WTC11 (cell line): ENCODE measurements at regions not wholly inside any gene's neighbourhood (a gene's known extent, or its start where the extent isn't known, plus 50 kb on each side); places are given as distances from the start of the nearest gene placed in this dataset.

Experiments used
- ATAC-seq: fragments of 200-7000 bp; cut with Tn5 transposase; 2 replicates; pipeline ENCODE4 v1.10.0; 2021; ENCODE audit warnings: mild to moderate bottlenecking, moderate library complexity
- CTCF ChIA-PET: fragments of 300-600 bp; sonication (Branson Sonifier 250); formaldehyde crosslinking; loops from one replicate; lab custom pipeline; 2021; ENCODE audit warnings: antibody characterized with exemption; lab: Charles Lee
- POLR2A ChIA-PET: fragments of 350-600 bp; sonication (Branson Sonifier 250); formaldehyde crosslinking; loops from one replicate; lab custom pipeline; 2021; ENCODE audit warnings: antibody characterized with exemption; lab: Charles Lee
- DNase-seq: peaks from one replicate; pipeline ENCODE4 v3.0.0; 2021; ENCODE audit warnings: low spot score
- H3K27ac Mint-ChIP-seq: 2 replicates; pipeline ENCODE4 v1.8.0; 2021; ENCODE audit warnings: mixed read lengths
- H3K27me3 Mint-ChIP-seq: 2 replicates; pipeline ENCODE4 v1.8.0; 2021; ENCODE audit warnings: low read depth, mild to moderate bottlenecking, moderate library complexity, mixed read lengths
- H3K36me3 Mint-ChIP-seq: 2 replicates; pipeline ENCODE4 v1.8.0; 2021; ENCODE audit warnings: mixed read lengths
- H3K4me1 Mint-ChIP-seq: 2 replicates; pipeline ENCODE4 v1.8.0; 2022; ENCODE audit warnings: mixed read lengths
- H3K4me3 Mint-ChIP-seq: 2 replicates; pipeline ENCODE4 v1.8.0; 2021; ENCODE audit warnings: mild to moderate bottlenecking, moderate library complexity, mixed read lengths
- H3K9me3 Mint-ChIP-seq: 2 replicates; pipeline ENCODE4 v1.8.0; 2021; ENCODE audit warnings: mixed read lengths
- AFF4 ChIP-seq: sonication (generic); formaldehyde crosslinking; IDR thresholded peaks from 2 replicates; pipeline ENCODE4 v1.8.1; 2023; ENCODE audit warnings: mild to moderate bottlenecking, missing genetic modification reagents, borderline replicate concordance
- ATF1 ChIP-seq: sonication (generic); formaldehyde crosslinking; IDR thresholded peaks from 2 replicates; pipeline ENCODE4 v1.8.1; 2023; ENCODE audit warnings: mild to moderate bottlenecking, moderate library complexity, missing genetic modification reagents
- CBFB ChIP-seq: sonication (generic); formaldehyde crosslinking; IDR thresholded peaks from 2 replicates; pipeline ENCODE4 v1.8.1; 2022; ENCODE audit warnings: mild to moderate bottlenecking, low read depth, missing genetic modification reagents
- CTCF ChIP-seq: fragments of 200-600 bp; IDR thresholded peaks from 2 replicates; pipeline ENCODE4 v1.8.0; 2022; ENCODE audit warnings: antibody characterized with exemption
- E2F4 ChIP-seq: sonication (generic); formaldehyde crosslinking; IDR thresholded peaks from 2 replicates; pipeline ENCODE4 v1.8.1; 2022; ENCODE audit warnings: low read depth, mild to moderate bottlenecking, moderate library complexity, missing genetic modification reagents, borderline replicate concordance
- E2F5 ChIP-seq: sonication (generic); formaldehyde crosslinking; IDR thresholded peaks from 2 replicates; pipeline ENCODE4 v1.8.1; 2022; ENCODE audit warnings: mild to moderate bottlenecking, moderate library complexity, missing genetic modification reagents
- MXD4 ChIP-seq: fragments of 250-450 bp; sonication (Bioruptor Pico); IDR thresholded peaks from 2 replicates; pipeline ENCODE4 v1.8.0; 2021; ENCODE audit warnings: mild to moderate bottlenecking, moderate library complexity, borderline replicate concordance
- NR2C2 ChIP-seq: sonication (generic); formaldehyde crosslinking; IDR thresholded peaks from 2 replicates; pipeline ENCODE4 v1.8.0; 2022; ENCODE audit warnings: mild to moderate bottlenecking, missing genetic modification reagents
- PRDM15 ChIP-seq: sonication (generic); formaldehyde crosslinking; IDR thresholded peaks from 2 replicates; pipeline ENCODE4 v1.8.0; 2022; ENCODE audit warnings: missing genetic modification reagents
- SOX15 ChIP-seq: fragments of 250-450 bp; sonication (Bioruptor Pico); IDR thresholded peaks from 2 replicates; pipeline ENCODE4 v1.9.0; 2021; ENCODE audit warnings: mild to moderate bottlenecking
- STAT6 ChIP-seq: sonication (generic); formaldehyde crosslinking; conservative IDR thresholded peaks from 2 replicates; pipeline ENCODE4 v1.8.1; 2023; ENCODE audit warnings: mild to moderate bottlenecking, low read depth, missing genetic modification reagents, moderate library complexity
- ZSCAN18 ChIP-seq: fragments of 250-450 bp; sonication (Bioruptor Pico); IDR thresholded peaks from 2 replicates; pipeline ENCODE4 v2.1.2; 2022; ENCODE audit warnings: mild to moderate bottlenecking, moderate library complexity

GRCh38 chr17:33651686-33652085 lies 358.6 kb upstream of the ASIC2 start:
- ATAC-seq (peak; percentile 81), DNase-seq (no peak)
- Mint-ChIP-seq H3K36me3 (no peaks in the 10 kb centered on the region), H3K4me1 (peaks cover 4% of the 10 kb centered on the region; the same call in 1 of the 2 replicates), H3K27ac (no peak overlapping the region), H3K9me3 (no peaks in the 10 kb centered on the region), H3K27me3 (peaks cover 11% of the 10 kb centered on the region), H3K4me3 (no peak overlapping the region)
- ChIA-PET CTCF (interaction anchor here (0.6 to 5.1 kb wide), 49 partner anchors 8 to 710 kb away, joined by 3 to 71 read pairs (median 4); partner anchors contain the start of gene ASIC2), POLR2A (no interaction called here)
- TF ChIP-seq AFF4 (CRISPR knock-in tag) = no peak
- no peak for TF ChIP-seq STAT6 (CRISPR knock-in tag)
- no peak for TF ChIP-seq ZSCAN18 (CRISPR knock-in tag)
- no peak for TF ChIP-seq ATF1
- no peak for TF ChIP-seq SOX15 (CRISPR knock-in tag)
- TF ChIP-seq PRDM15 (CRISPR knock-in tag) = no peak
- no peak for TF ChIP-seq CTCF
- no peak for TF ChIP-seq E2F4 (CRISPR knock-in tag)
- TF ChIP-seq CBFB (CRISPR knock-in tag) = no peak
- TF ChIP-seq E2F5 (CRISPR knock-in tag) = no peak
- TF ChIP-seq NR2C2 (CRISPR knock-in tag) = no peak
- no peak for TF ChIP-seq MXD4 (CRISPR knock-in tag)
